ENCODE measurements at regions not wholly inside any gene's neighbourhood (a gene's known extent, or its start where the extent isn't known, plus 50 kb on each side); places are given as distances from the start of the nearest gene placed in this dataset.
"Not testable (repeated sequence)": the region's sequence is repeated elsewhere in the genome, so short reads cannot be mapped to it uniquely, and the experiment has no call there.

- intact Hi-C loops (cut with DNase I); H3K27ac ChIP-seq; H3K27me3 ChIP-seq; ATAC-seq; H3K9me3 ChIP-seq; H3K36me3 ChIP-seq; H3K4me1 ChIP-seq; DNase-seq; H3K4me3 ChIP-seq: not testable (repeated sequence)
- 67 to 78% methylated on average over 2 of the region's 2 CpGs for WGBS, 2 donors
These were observed 86.8 kb downstream of the PROP1 start for GRCh38 chr5:177909261-177909660.

GRCh38 chr5:177902806-177903205 lies 93.2 kb downstream of the PROP1 start:
- intact Hi-C loops (cut with DNase I); ATAC-seq; H3K27ac ChIP-seq; H3K27me3 ChIP-seq; H3K36me3 ChIP-seq; H3K4me3 ChIP-seq; H3K9me3 ChIP-seq; H3K4me1 ChIP-seq; DNase-seq: not testable (repeated sequence)
- WGBS, 2 donors: 93 to 94% methylated on average over 1 to 2 of the region's 3 CpGs

- 92 to 95% methylated on average over 2 to 3 of the region's 6 CpGs for WGBS, 2 donors
- intact Hi-C loops (cut with DNase I); DNase-seq; H3K4me3 ChIP-seq; H3K36me3 ChIP-seq; H3K27me3 ChIP-seq; H3K9me3 ChIP-seq; ATAC-seq; H3K27ac ChIP-seq; H3K4me1 ChIP-seq: not testable (repeated sequence)
These were observed 96.0 kb downstream of the PROP1 start for GRCh38 chr5:177900066-177900465.

- H3K36me3 ChIP-seq; H3K4me1 ChIP-seq; H3K9me3 ChIP-seq; intact Hi-C loops (cut with DNase I); H3K27me3 ChIP-seq; H3K4me3 ChIP-seq; H3K27ac ChIP-seq; DNase-seq: not testable (repeated sequence)
- ATAC-seq: peak in 1 of 8 donors; percentile 67
- 88 to 100% methylated on average over 1 to 3 of the region's 9 CpGs for WGBS, 2 donors
These were observed 101.2 kb downstream of the PROP1 start for GRCh38 chr5:177894681-177895453.

GRCh38 chr5:177892357-177892665 lies 103.7 kb downstream of the PROP1 start:
- WGBS, 2 donors: 96 to 97% methylated on average over 4 of the region's 4 CpGs
- H3K4me1 ChIP-seq; intact Hi-C loops (cut with DNase I); H3K27me3 ChIP-seq; ATAC-seq; DNase-seq; H3K9me3 ChIP-seq; H3K36me3 ChIP-seq; H3K4me3 ChIP-seq; H3K27ac ChIP-seq: not testable (repeated sequence)

- peak in 8 of 9 donors; percentile 11 to 50 (median 40) for TF ChIP-seq CTCF (IDR thresholded peaks at IDR 0.05)
- H3K27ac ChIP-seq; H3K4me1 ChIP-seq; H3K27me3 ChIP-seq; H3K36me3 ChIP-seq; intact Hi-C loops (cut with DNase I); DNase-seq; H3K4me3 ChIP-seq; H3K9me3 ChIP-seq: not testable (repeated sequence)
- WGBS, 2 donors: 12 to 30% methylated on average over 5 to 6 of the region's 11 CpGs
- ATAC-seq: peak; percentile 87 to 95 (median 92)
These were observed 104.3 kb downstream of the PROP1 start for GRCh38 chr5:177891547-177892356.

- WGBS, 2 donors: 90 to 92% methylated on average over 8 of the region's 8 CpGs
These were observed 100.6 kb upstream of the FAM153A start for GRCh38 chr5:177883295-177883694.

GRCh38 chr5:177875900-177876238 lies 93.2 kb upstream of the FAM153A start:
- H3K27ac ChIP-seq; intact Hi-C loops (cut with DNase I); H3K9me3 ChIP-seq; H3K36me3 ChIP-seq; DNase-seq; H3K4me1 ChIP-seq; H3K27me3 ChIP-seq: not testable (repeated sequence)
- H3K4me3 ChIP-seq: peak overlapping the region in 8 of 10 donors; percentile 31 to 56 (median 48)
- ATAC-seq: peak in 7 of 8 donors; percentile 16 to 69 (median 37)
- 0% methylated on average over 5 of the region's 15 CpGs for WGBS, 2 donors

More at GRCh38 chr5:177883295-177883694, 100.6 kb upstream of the FAM153A start:
- H3K9me3 ChIP-seq; DNase-seq; H3K27ac ChIP-seq; intact Hi-C loops (cut with DNase I); H3K27me3 ChIP-seq; H3K4me1 ChIP-seq; ATAC-seq; H3K4me3 ChIP-seq: not testable (repeated sequence)
- peaks cover 0 to 15% (median 0%) of the 10 kb centered on the region in 9 donors for H3K36me3 ChIP-seq

GRCh38 chr5:177875013-177875899 lies 92.6 kb upstream of the FAM153A start:
- H3K27ac ChIP-seq; intact Hi-C loops (cut with DNase I); H3K36me3 ChIP-seq; DNase-seq; H3K9me3 ChIP-seq; H3K4me1 ChIP-seq; H3K27me3 ChIP-seq: not testable (repeated sequence)
- peak; percentile 91 to 97 (median 96) for ATAC-seq
- peak overlapping the region in 8 of 10 donors; percentile 37 to 56 (median 48) for H3K4me3 ChIP-seq
- WGBS, 2 donors: 2 to 3% methylated on average over 21 to 26 of the region's 56 CpGs
